K562 (cell line): ENCODE measurements at regions not wholly inside any gene's neighbourhood (a gene's known extent, or its start where the extent isn't known, plus 50 kb on each side); places are given as distances from the start of the nearest gene placed in this dataset.

Source experiments
- ATAC-seq: fragments of 200-7000 bp; cut with Tn5 transposase; 3 replicates; pipeline ENCODE4 v1.9.1; 2020; ENCODE audit warnings: moderate library complexity
- BruUV-seq: library from RNA; stranded (reverse); fragments of 400-500 nt; replicated peaks from 2 replicates; lab custom pipeline; 2021; lab: Mats Ljungman, UMichigan
- CTCF ChIA-PET: fragments of 300-600 bp; formaldehyde crosslinking; extraction: SDS; loops from one replicate; lab custom pipeline; 2021; ENCODE audit warnings: low intra/inter-chr PET ratio; lab: Yijun Ruan, JAX
- POLR2A ChIA-PET: fragments of 300-600, 350-650 bp; sonication (Branson Sonifier 250); formaldehyde crosslinking; extraction: SDS; loops from one replicate; lab custom pipeline; 2021; ENCODE audit warnings: antibody characterized with exemption, inconsistent platforms; lab: Yijun Ruan, JAX
- DNase-seq, 4 experiments: peaks; one replicate each; pipeline versions ENCODE4 v3.0.0 to v3.0.0-alpha.2; 2011 to 2018; ENCODE audit warnings: low spot score in 3 of 4, mixed read lengths in 3 of 4; ENCODE audit errors: extremely low read depth in 1 of 4
- FAIRE-seq: peaks from 2 replicates; lab custom pipeline; 2011; peaks lifted over from hg19 to GRCh38; lab: Jason Lieb, UNC
- H2AFZ ChIP-seq: 2 replicates; pipeline ENCODE4 v1.6.0; 2011; ENCODE audit warnings: low read depth, low read length, control low read depth, inconsistent platforms
- H3K27ac ChIP-seq: fragments of 200-600 bp; 3 replicates; pipeline ENCODE4 v1.8.0; 2011; ENCODE audit warnings: low read depth, mild to moderate bottlenecking, control low read depth, inconsistent platforms, low read length, moderate library complexity, mixed read lengths; ENCODE audit errors: extremely low read depth
- H3K27me3 ChIP-seq, 2 experiments: fragments of 300-600 bp in 1 of 2; 2 replicates in 1 of 2; 3 replicates in 1 of 2; pipeline versions ENCODE4 v1.6.0 to v1.8.0; 2011; ENCODE audit warnings: inconsistent platforms in 2 of 2, low read length in 2 of 2, mild to moderate bottlenecking in 1 of 2, mixed read lengths in 1 of 2, moderate library complexity in 1 of 2; ENCODE audit not compliant: control insufficient read depth in 2 of 2, insufficient read depth in 2 of 2
- H3K36me3 ChIP-seq: fragments of 300-600 bp; 3 replicates; pipeline ENCODE4 v1.8.0; 2011; ENCODE audit warnings: mild to moderate bottlenecking, low read length, inconsistent platforms; ENCODE audit not compliant: control insufficient read depth, insufficient read depth
- H3K4me1 ChIP-seq, 2 experiments: fragments of 200-600 bp in 1 of 2; replicated peaks in 1 of 2; 2 replicates in 1 of 2; 3 replicates in 1 of 2; pipeline versions ENCODE4 v1.5.1 to v1.8.0; 2011; ENCODE audit warnings: inconsistent platforms in 2 of 2, low read length in 2 of 2, mild to moderate bottlenecking in 1 of 2, mixed read lengths in 1 of 2, moderate library complexity in 1 of 2; ENCODE audit not compliant: control insufficient read depth in 2 of 2, insufficient read depth in 2 of 2
- H3K4me2 ChIP-seq: 2 replicates; pipeline ENCODE4 v1.6.1; 2011; ENCODE audit warnings: low read length, control low read depth, inconsistent platforms, mixed read lengths; ENCODE audit not compliant: insufficient read depth
- H3K4me3 ChIP-seq: fragments of 200-600 bp; sonication (generic), shearing (Covaris generic); 2 replicates; pipeline ENCODE4 v1.5.1; 2016; ENCODE audit warnings: control low read depth, inconsistent platforms
- H3K79me2 ChIP-seq: fragments of 200-600 bp; 3 replicates; pipeline ENCODE4 v1.8.0; 2011; ENCODE audit warnings: low read length, inconsistent platforms; ENCODE audit not compliant: control insufficient read depth, insufficient read depth
- H3K9ac ChIP-seq, 2 experiments: 2 replicates each; pipeline versions ENCODE4 v1.6.0 to v1.6.1; 2011; ENCODE audit warnings: low read depth in 2 of 2, low read length in 2 of 2, control low read depth in 1 of 2, inconsistent platforms in 1 of 2, mild to moderate bottlenecking in 1 of 2, mixed read lengths in 1 of 2; ENCODE audit not compliant: insufficient read depth in 1 of 2
- H3K9me1 ChIP-seq: one replicate; pipeline ENCODE4 v1.6.0; 2011; ENCODE audit warnings: inconsistent platforms, mild to moderate bottlenecking, low read length, moderate library complexity; ENCODE audit not compliant: control insufficient read depth, insufficient read depth
- H3K9me3 ChIP-seq: replicated peaks from 2 replicates; pipeline ENCODE4 v1.5.1; 2011; ENCODE audit warnings: low read depth, low read length, inconsistent platforms; ENCODE audit not compliant: control insufficient read depth, insufficient read depth
- H4K20me1 ChIP-seq: replicated peaks from 2 replicates; pipeline ENCODE4 v1.6.1; 2011; ENCODE audit warnings: low read length, inconsistent platforms, mixed read lengths; ENCODE audit not compliant: control insufficient read depth, insufficient read depth
- CBFB ChIP-seq: sonication (generic); formaldehyde crosslinking; IDR thresholded peaks from 2 replicates; pipeline ENCODE4 v1.4.0; 2020; ENCODE audit warnings: mild to moderate bottlenecking, missing genetic modification reagents
- DIDO1 ChIP-seq: fragments of 450-650 bp; IDR thresholded peaks from 2 replicates; pipeline ENCODE4 v1.6.1; 2016; ENCODE audit warnings: low read depth, missing biosample characterization, missing genetic modification characterization
- EWSR1 ChIP-seq: fragments of 450-650 bp; IDR thresholded peaks from 2 replicates; pipeline ENCODE4 v1.6.1; 2018; ENCODE audit warnings: borderline replicate concordance, mild to moderate bottlenecking, low read depth, moderate library complexity; ENCODE audit not compliant: partially characterized antibody
- LEF1 ChIP-seq: fragments of 450-650 bp; IDR thresholded peaks from 2 replicates; pipeline ENCODE4 v1.6.1; 2016; ENCODE audit warnings: mild to moderate bottlenecking
- NCOR1 ChIP-seq: fragments of 450-650 bp; IDR thresholded peaks from 2 replicates; pipeline ENCODE4 v1.6.1; 2016; ENCODE audit warnings: mild to moderate bottlenecking, moderate library complexity
- POLR2G ChIP-seq: fragments of 200-400 bp; formaldehyde crosslinking; IDR thresholded peaks from 2 replicates; pipeline ENCODE4 v1.6.1; 2017; ENCODE audit warnings: low read depth, mild to moderate bottlenecking, antibody characterized with exemption, low read length, moderate library complexity
- RBM15 ChIP-seq: fragments of 200-400 bp; formaldehyde crosslinking; IDR thresholded peaks from 2 replicates; pipeline ENCODE4 v1.6.1; 2018; ENCODE audit warnings: mild to moderate bottlenecking, low read length, moderate library complexity; ENCODE audit not compliant: insufficient read depth
- SMARCC2 ChIP-seq: fragments of 450-650 bp; IDR thresholded peaks from 2 replicates; pipeline ENCODE4 v1.6.1; 2017; ENCODE audit warnings: antibody characterized with exemption, moderate library complexity, mild to moderate bottlenecking, low read depth
- VEZF1 ChIP-seq: fragments of 200-800 bp; sonication (Bioruptor generic); IDR thresholded peaks from 2 replicates; pipeline ENCODE4 v1.6.1; 2017; ENCODE audit warnings: missing genetic modification characterization, missing compliant biosample characterization
- ZFX ChIP-seq: sonication (generic); formaldehyde crosslinking; IDR thresholded peaks from 2 replicates; pipeline ENCODE4 v1.8.0; 2022; ENCODE audit warnings: mild to moderate bottlenecking, missing genetic modification reagents, moderate library complexity
- ZNF76 ChIP-seq: fragments of 250-450 bp; sonication (Bioruptor Pico); IDR thresholded peaks from 2 replicates; pipeline ENCODE4 v1.4.0; 2020; ENCODE audit warnings: mild to moderate bottlenecking, moderate library complexity, borderline replicate concordance
- WGBS: fragments of 100-300 bp; shearing (Covaris generic); methylation state at CpG from one replicate; pipeline ENCODE4 v1.1.6; 2016; ENCODE audit warnings: low coverage, mixed read lengths; ENCODE audit not compliant: insufficient coverage; ENCODE audit errors: missing lambda C conversion rate; 5-methylcytosine and 5-hydroxymethylcytosine counted together
- in situ Hi-C: fragments of 300-500 bp; cut with MboI; formaldehyde crosslinking; loops from 4 replicates; pipeline ENCODE4 v1.15.0; 2018; ENCODE audit warnings: inconsistent platforms, mixed read lengths
- intact Hi-C: fragments of 100-400 bp; cut with micrococcal nuclease; formaldehyde crosslinking; loops from 2 replicates; pipeline ENCODE4 v1.14.2; 2022
- TF ChIP-seq, protein P1 (sequence below), 3 experiments: fragments of 200-800 bp in 1 of 3; fragments of 250-450 bp in 1 of 3; fragments of 450-650 bp in 1 of 3; sonication (Bioruptor Pico) in 1 of 3; sonication (Bioruptor generic) in 1 of 3; formaldehyde crosslinking in 1 of 3; IDR thresholded peaks; 2 replicates each; pipeline versions ENCODE4 v1.6.1 to v1.8.0; 2016 to 2022; ENCODE audit warnings: mild to moderate bottlenecking in 2 of 3, missing genetic modification characterization in 2 of 3, missing compliant biosample characterization in 1 of 3, moderate library complexity in 1 of 3

GRCh38 chr20:48192109-48192508, 406.8 kb upstream of the SULF2 start:
- no peaks in the 10 kb centered on the region for H3K9me1 ChIP-seq
- no peaks in the 10 kb centered on the region for H3K36me3 ChIP-seq
- FAIRE-seq (no peak), ATAC-seq (no peak), DNase-seq (peak in 3 of 4 experiments; percentile 22 to 51 (median 27))
- ChIA-PET POLR2A (no interaction called here), CTCF (no interaction called here)
- no TSS peak for BruUV-seq
- no peak overlapping the region for H3K9ac ChIP-seq
- no peak overlapping the region for H3K4me3 ChIP-seq
- no peaks in the 10 kb centered on the region for H3K9me3 ChIP-seq
- H3K79me2 ChIP-seq = no peaks in the 10 kb centered on the region
- TF ChIP-seq NCOR1 = no peak
- no peak for TF ChIP-seq EWSR1
- 0 out of 2 replicates have a peak, but pooled peaks have one; percentile 21 for TF ChIP-seq VEZF1 (CRISPR knock-in tag)
- TF ChIP-seq DIDO1 (tag) = no peak
- no peak for TF ChIP-seq ZNF76 (CRISPR knock-in tag)
- no peak for TF ChIP-seq CBFB (CRISPR knock-in tag)
- TF ChIP-seq, protein P1, sequence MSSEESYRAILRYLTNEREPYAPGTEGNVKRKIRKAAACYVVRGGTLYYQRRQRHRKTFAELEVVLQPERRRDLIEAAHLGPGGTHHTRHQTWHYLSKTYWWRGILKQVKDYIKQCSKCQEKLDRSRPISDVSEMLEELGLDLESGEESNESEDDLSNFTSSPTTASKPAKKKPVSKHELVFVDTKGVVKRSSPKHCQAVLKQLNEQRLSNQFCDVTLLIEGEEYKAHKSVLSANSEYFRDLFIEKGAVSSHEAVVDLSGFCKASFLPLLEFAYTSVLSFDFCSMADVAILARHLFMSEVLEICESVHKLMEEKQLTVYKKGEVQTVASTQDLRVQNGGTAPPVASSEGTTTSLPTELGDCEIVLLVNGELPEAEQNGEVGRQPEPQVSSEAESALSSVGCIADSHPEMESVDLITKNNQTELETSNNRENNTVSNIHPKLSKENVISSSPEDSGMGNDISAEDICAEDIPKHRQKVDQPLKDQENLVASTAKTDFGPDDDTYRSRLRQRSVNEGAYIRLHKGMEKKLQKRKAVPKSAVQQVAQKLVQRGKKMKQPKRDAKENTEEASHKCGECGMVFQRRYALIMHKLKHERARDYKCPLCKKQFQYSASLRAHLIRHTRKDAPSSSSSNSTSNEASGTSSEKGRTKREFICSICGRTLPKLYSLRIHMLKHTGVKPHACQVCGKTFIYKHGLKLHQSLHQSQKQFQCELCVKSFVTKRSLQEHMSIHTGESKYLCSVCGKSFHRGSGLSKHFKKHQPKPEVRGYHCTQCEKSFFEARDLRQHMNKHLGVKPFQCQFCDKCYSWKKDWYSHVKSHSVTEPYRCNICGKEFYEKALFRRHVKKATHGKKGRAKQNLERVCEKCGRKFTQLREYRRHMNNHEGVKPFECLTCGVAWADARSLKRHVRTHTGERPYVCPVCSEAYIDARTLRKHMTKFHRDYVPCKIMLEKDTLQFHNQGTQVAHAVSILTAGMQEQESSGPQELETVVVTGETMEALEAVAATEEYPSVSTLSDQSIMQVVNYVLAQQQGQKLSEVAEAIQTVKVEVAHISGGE (CRISPR knock-in tag; IDR thresholded peaks at IDR 0.05) = peak in 1 of 3 experiments; percentile 33; a peak in 1 of 6 replicates
- no peak for TF ChIP-seq LEF1
- TF ChIP-seq SMARCC2 = no peak
- no peak for TF ChIP-seq ZFX (CRISPR knock-in tag)
- TF ChIP-seq RBM15 = no peak
- TF ChIP-seq POLR2G = no peak
- intact Hi-C loops = no loop called here
- H2AFZ ChIP-seq = no peak overlapping the region
- WGBS = under 1% methylated on average over 10 of the region's 12 CpGs
- peaks cover 0 to 20% of the 10 kb centered on the region in 2 experiments; a peak in 2 of 5 replicates for H3K27me3 ChIP-seq
- H4K20me1 ChIP-seq = no peaks in the 10 kb centered on the region
- no peaks in the 10 kb centered on the region for H3K4me1 ChIP-seq
- in situ Hi-C loops = no loop called here
- H3K27ac ChIP-seq = no peak overlapping the region
- no peak overlapping the region for H3K4me2 ChIP-seq
